ENCODE measurements at regions not wholly inside any gene's neighbourhood (a gene's known extent, or its start where the extent isn't known, plus 50 kb on each side); places are given as distances from the start of the nearest gene placed in this dataset.

- Histone ChIP-seq H3K27ac (ENCODE audit: control insufficient read depth, insufficient read depth, low read length) (no peak overlapping the region), H3K4me2 (ENCODE audit: control insufficient read depth, extremely low read depth, insufficient read depth, low read depth, low read length) (no peak overlapping the region), H3K9me1 (ENCODE audit: control insufficient read depth, extremely low read depth, insufficient read depth, low read length) (no peaks in the 10 kb centered on the region), H3K9ac (ENCODE audit: control insufficient read depth, extremely low read depth, insufficient read depth, low read length) (no peak overlapping the region), H3K79me2 (ENCODE audit: control insufficient read depth, insufficient read depth, low read length) (no peaks in the 10 kb centered on the region), H3K4me3 (ENCODE audit: control insufficient read depth in 2 of 3, extremely low read depth in 1 of 3, insufficient read depth in 2 of 3, low read depth in 1 of 3, low read length in 3 of 3) (no peak overlapping the region), H4K20me1 (ENCODE audit: control insufficient read depth, extremely low read depth, insufficient read depth, low read length) (no peaks in the 10 kb centered on the region), H3K9me3 (ENCODE audit: control insufficient read depth, low read depth, low read length) (no peaks in the 10 kb centered on the region), H3K4me1 (ENCODE audit: control insufficient read depth, extremely low read depth, insufficient read depth, low read length) (no peaks in the 10 kb centered on the region), H3K36me3 (ENCODE audit: control insufficient read depth in 2 of 2, extremely low read depth in 1 of 2, insufficient read depth in 2 of 2, low read length in 2 of 2) (no peaks in the 10 kb centered on the region), H2AFZ (ENCODE audit: control insufficient read depth, low read length) (no peak overlapping the region), H3K27me3 (ENCODE audit: control insufficient read depth, extremely low read depth, insufficient read depth, low read length) (no peaks in the 10 kb centered on the region)
- dilution Hi-C loops (cut with MboI; ENCODE audit: extremely low pct_ligation_motif_present, low sequenced_read_pairs), result no loop called here
- FAIRE-seq (no peak), DNase-seq (ENCODE audit: low read depth, low spot score) (no peak)
- TF ChIP-seq CTCF (optimal IDR thresholded peaks at IDR 0.05 in 1 of 3, IDR thresholded peaks at IDR 0.05 in 1 of 3, conservative IDR thresholded peaks at IDR 0.05 in 1 of 3; ENCODE audit: extremely low read depth in 1 of 3, insufficient read depth in 2 of 3, low read length in 3 of 3) (no peak), EZH2 (IDR thresholded peaks at IDR 0.05; ENCODE audit: low read length) (no peak)
Observed at GRCh38 chr9:107600060-107600573, 110.5 kb upstream of the KLF4 start.

GRCh38 chr9:107597743-107598217, 108.2 kb upstream of the KLF4 start:
- dilution Hi-C loops (cut with MboI; ENCODE audit: extremely low pct_ligation_motif_present, low sequenced_read_pairs), result no loop called here
- H2AFZ ChIP-seq (ENCODE audit: control insufficient read depth, low read length), result no peak overlapping the region
- no peak overlapping the region for H3K4me3 ChIP-seq (ENCODE audit: control insufficient read depth in 2 of 3, extremely low read depth in 1 of 3, insufficient read depth in 2 of 3, low read depth in 1 of 3, low read length in 3 of 3)
- FAIRE-seq, result no peak
- H3K27me3 ChIP-seq (ENCODE audit: control insufficient read depth, extremely low read depth, insufficient read depth, low read length), result no peaks in the 10 kb centered on the region
- H3K9ac ChIP-seq (ENCODE audit: control insufficient read depth, extremely low read depth, insufficient read depth, low read length), result no peak overlapping the region
- H3K79me2 ChIP-seq (ENCODE audit: control insufficient read depth, insufficient read depth, low read length), result no peaks in the 10 kb centered on the region
- H3K4me2 ChIP-seq (ENCODE audit: control insufficient read depth, extremely low read depth, insufficient read depth, low read depth, low read length), result no peak overlapping the region
- H3K27ac ChIP-seq (ENCODE audit: control insufficient read depth, insufficient read depth, low read length), result no peak overlapping the region
- no peaks in the 10 kb centered on the region for H3K36me3 ChIP-seq (ENCODE audit: control insufficient read depth in 2 of 2, extremely low read depth in 1 of 2, insufficient read depth in 2 of 2, low read length in 2 of 2)
- no peak for DNase-seq (ENCODE audit: low read depth, low spot score)
- H3K9me3 ChIP-seq (ENCODE audit: control insufficient read depth, low read depth, low read length), result no peaks in the 10 kb centered on the region
- no peak for TF ChIP-seq CTCF (optimal IDR thresholded peaks at IDR 0.05 in 1 of 3, IDR thresholded peaks at IDR 0.05 in 1 of 3, conservative IDR thresholded peaks at IDR 0.05 in 1 of 3; ENCODE audit: extremely low read depth in 1 of 3, insufficient read depth in 2 of 3, low read length in 3 of 3)
- no peak for TF ChIP-seq EZH2 (IDR thresholded peaks at IDR 0.05; ENCODE audit: low read length)
- no peaks in the 10 kb centered on the region for H4K20me1 ChIP-seq (ENCODE audit: control insufficient read depth, extremely low read depth, insufficient read depth, low read length)
- no peaks in the 10 kb centered on the region for H3K9me1 ChIP-seq (ENCODE audit: control insufficient read depth, extremely low read depth, insufficient read depth, low read length)
- H3K4me1 ChIP-seq (ENCODE audit: control insufficient read depth, extremely low read depth, insufficient read depth, low read length), result no peaks in the 10 kb centered on the region

All from keratinocyte (primary cell).